ENCODE measurements at regions not wholly inside any gene's neighbourhood (a gene's known extent, or its start where the extent isn't known, plus 50 kb on each side); places are given as distances from the start of the nearest gene placed in this dataset.

GRCh38 chr2:16952805-16953204, 287.2 kb upstream of the CYRIA start:
- no peak overlapping the region for H3K9ac ChIP-seq (ENCODE audit: low read depth in 1 of 3, low read length in 3 of 3)
- H3K4me3 ChIP-seq (ENCODE audit: low read length in 3 of 3), result no peak overlapping the region
- H3K27ac ChIP-seq (ENCODE audit: low read depth, low read length), result no peak overlapping the region
- no peaks in the 10 kb centered on the region for H3K27me3 ChIP-seq (ENCODE audit: control insufficient read depth in 3 of 3, insufficient read depth in 3 of 3, low read length in 3 of 3)
- H3K4me1 ChIP-seq (ENCODE audit: control insufficient read depth in 3 of 3, insufficient read depth in 3 of 3, low read length in 3 of 3), result no peaks in the 10 kb centered on the region
- H3K9me3 ChIP-seq (ENCODE audit: control insufficient read depth in 3 of 3, low read length in 3 of 3), result no peaks in the 10 kb centered on the region
- no peaks in the 10 kb centered on the region for H3K36me3 ChIP-seq (ENCODE audit: control insufficient read depth in 3 of 3, insufficient read depth in 3 of 3, low read length in 3 of 3)

DNA sequence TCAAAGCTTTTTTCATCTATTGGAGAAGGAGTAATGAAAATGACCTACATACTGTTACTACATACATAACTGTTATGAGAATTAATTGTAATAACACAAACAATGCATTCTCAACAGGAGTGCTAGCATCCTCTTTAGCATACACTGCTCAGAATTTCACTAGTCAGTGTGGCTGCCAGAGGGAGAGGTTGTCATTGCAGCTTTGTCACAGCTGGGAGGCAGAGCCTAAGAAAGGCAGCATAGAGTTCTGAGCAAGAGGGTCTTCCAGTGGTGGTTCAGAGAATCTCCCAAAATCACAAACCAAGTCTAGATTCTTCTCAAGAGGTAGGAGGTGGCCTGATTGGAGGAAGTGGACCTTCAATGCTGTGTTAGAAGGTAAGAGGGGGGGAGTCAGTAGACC, 286.7 kb upstream of the CYRIA start:
- Histone ChIP-seq H3K27ac (ENCODE audit: low read depth, low read length) (no peak overlapping the region), H3K9me3 (ENCODE audit: control insufficient read depth in 3 of 3, low read length in 3 of 3) (no peaks in the 10 kb centered on the region), H3K27me3 (ENCODE audit: control insufficient read depth in 3 of 3, insufficient read depth in 3 of 3, low read length in 3 of 3) (no peaks in the 10 kb centered on the region), H3K36me3 (ENCODE audit: control insufficient read depth in 3 of 3, insufficient read depth in 3 of 3, low read length in 3 of 3) (no peaks in the 10 kb centered on the region), H3K4me3 (ENCODE audit: low read length in 3 of 3) (no peak overlapping the region), H3K4me1 (ENCODE audit: control insufficient read depth in 3 of 3, insufficient read depth in 3 of 3, low read length in 3 of 3) (no peaks in the 10 kb centered on the region), H3K9ac (ENCODE audit: low read depth in 1 of 3, low read length in 3 of 3) (no peak overlapping the region)

- H3K27me3 ChIP-seq (ENCODE audit: control insufficient read depth in 3 of 3, insufficient read depth in 3 of 3, low read length in 3 of 3), result no peaks in the 10 kb centered on the region
- no peaks in the 10 kb centered on the region for H3K9me3 ChIP-seq (ENCODE audit: control insufficient read depth in 3 of 3, low read length in 3 of 3)
- H3K36me3 ChIP-seq (ENCODE audit: control insufficient read depth in 3 of 3, insufficient read depth in 3 of 3, low read length in 3 of 3), result no peaks in the 10 kb centered on the region
- H3K27ac ChIP-seq (ENCODE audit: low read depth, low read length), result no peak overlapping the region
- no peak overlapping the region for H3K9ac ChIP-seq (ENCODE audit: low read depth in 1 of 3, low read length in 3 of 3)
- H3K4me1 ChIP-seq (ENCODE audit: control insufficient read depth in 3 of 3, insufficient read depth in 3 of 3, low read length in 3 of 3), result no peaks in the 10 kb centered on the region
- H3K4me3 ChIP-seq (ENCODE audit: low read length in 3 of 3), result no peak overlapping the region
Measured at GRCh38 chr2:16950436-16950835, 284.8 kb upstream of the CYRIA start.

DNA sequence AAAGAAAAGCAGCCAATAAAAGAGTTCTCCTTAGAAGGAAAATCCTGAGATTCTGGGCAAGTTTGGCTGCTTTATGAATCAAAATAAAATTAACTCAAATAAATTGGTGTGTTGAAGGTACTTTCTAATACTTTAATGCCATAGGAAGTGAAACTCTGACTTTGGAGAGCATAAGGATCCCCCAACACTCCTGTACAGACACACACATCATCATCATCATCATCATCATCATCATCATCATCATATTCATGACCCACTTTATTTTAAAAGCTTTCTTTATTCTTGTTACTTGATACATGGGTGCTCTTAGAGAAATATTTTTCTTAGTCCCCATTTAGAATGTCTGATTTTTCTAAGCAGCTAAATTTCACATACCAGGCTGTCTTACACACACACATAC, 283.1 kb upstream of the CYRIA start:
- H3K9ac ChIP-seq (ENCODE audit: low read depth in 1 of 3, low read length in 3 of 3), result no peak overlapping the region
- no peaks in the 10 kb centered on the region for H3K36me3 ChIP-seq (ENCODE audit: control insufficient read depth in 3 of 3, insufficient read depth in 3 of 3, low read length in 3 of 3)
- no peak overlapping the region for H3K27ac ChIP-seq (ENCODE audit: low read depth, low read length)
- H3K9me3 ChIP-seq (ENCODE audit: control insufficient read depth in 3 of 3, low read length in 3 of 3), result no peaks in the 10 kb centered on the region
- no peak overlapping the region for H3K4me3 ChIP-seq (ENCODE audit: low read length in 3 of 3)
- H3K27me3 ChIP-seq (ENCODE audit: control insufficient read depth in 3 of 3, insufficient read depth in 3 of 3, low read length in 3 of 3), result no peaks in the 10 kb centered on the region
- H3K4me1 ChIP-seq (ENCODE audit: control insufficient read depth in 3 of 3, insufficient read depth in 3 of 3, low read length in 3 of 3), result no peaks in the 10 kb centered on the region

DNA sequence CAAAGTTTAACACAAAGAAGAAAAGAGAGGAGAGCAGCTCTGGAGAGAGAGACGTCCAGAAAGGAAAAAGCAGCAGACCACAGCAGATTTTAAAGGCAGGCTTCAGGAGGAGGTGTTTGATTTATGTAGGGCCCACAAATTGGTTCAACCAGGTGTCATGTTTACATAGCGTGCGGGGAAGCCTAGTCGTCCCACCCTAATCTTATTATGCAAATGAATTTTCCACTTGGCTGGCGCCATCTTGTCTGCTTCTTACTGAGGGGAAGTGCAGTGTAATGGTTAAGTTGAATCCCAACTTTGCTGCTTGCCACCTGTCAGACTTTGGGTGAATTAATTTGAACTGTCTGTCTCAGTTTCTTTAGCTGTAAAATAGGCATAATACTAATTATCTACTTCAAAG, 282.4 kb upstream of the CYRIA start:
- H3K27ac ChIP-seq (ENCODE audit: low read depth, low read length), result no peak overlapping the region
- H3K9ac ChIP-seq (ENCODE audit: low read depth in 1 of 3, low read length in 3 of 3), result no peak overlapping the region
- H3K36me3 ChIP-seq (ENCODE audit: control insufficient read depth in 3 of 3, insufficient read depth in 3 of 3, low read length in 3 of 3), result no peaks in the 10 kb centered on the region
- H3K27me3 ChIP-seq (ENCODE audit: control insufficient read depth in 3 of 3, insufficient read depth in 3 of 3, low read length in 3 of 3), result no peaks in the 10 kb centered on the region
- no peaks in the 10 kb centered on the region for H3K4me1 ChIP-seq (ENCODE audit: control insufficient read depth in 3 of 3, insufficient read depth in 3 of 3, low read length in 3 of 3)
- no peak overlapping the region for H3K4me3 ChIP-seq (ENCODE audit: low read length in 3 of 3)
- no peaks in the 10 kb centered on the region for H3K9me3 ChIP-seq (ENCODE audit: control insufficient read depth in 3 of 3, low read length in 3 of 3)

DNA sequence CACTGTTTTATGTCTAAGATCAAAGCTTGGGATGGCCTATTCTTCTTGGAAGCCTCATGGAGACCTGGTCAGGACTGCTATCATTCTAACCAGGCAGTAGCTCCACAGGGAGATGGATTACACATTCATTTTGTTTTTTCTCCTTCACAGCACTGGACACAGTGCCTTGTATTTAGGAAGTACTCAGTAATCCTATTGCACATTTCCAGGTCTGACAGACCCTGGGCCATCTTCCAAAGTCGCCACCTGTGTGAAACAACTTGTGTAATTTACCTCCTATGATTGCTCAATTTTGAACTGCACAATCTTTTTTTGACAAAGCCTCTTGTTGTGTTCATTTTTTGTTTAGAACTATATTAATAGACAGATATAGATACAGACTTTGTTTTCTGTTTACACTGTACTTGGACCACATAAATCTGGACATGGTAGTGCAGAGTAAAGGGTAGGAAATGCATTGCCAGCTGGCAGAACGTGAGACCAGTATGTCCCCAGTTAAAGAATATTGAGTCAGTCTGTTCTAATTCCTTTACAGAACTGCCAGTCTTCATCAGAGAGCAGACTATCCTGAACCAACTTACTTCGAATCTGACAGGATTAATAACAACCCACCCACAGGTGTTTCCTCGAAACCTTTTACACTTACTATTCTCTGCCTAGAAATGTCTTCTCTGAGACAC, 277.8 kb upstream of the CYRIA start:
- H3K27me3 ChIP-seq (ENCODE audit: control insufficient read depth in 3 of 3, insufficient read depth in 3 of 3, low read length in 3 of 3), result no peaks in the 10 kb centered on the region
- H3K4me1 ChIP-seq (ENCODE audit: control insufficient read depth in 3 of 3, insufficient read depth in 3 of 3, low read length in 3 of 3), result no peaks in the 10 kb centered on the region
- H3K27ac ChIP-seq (ENCODE audit: low read depth, low read length), result no peak overlapping the region
- no peak overlapping the region for H3K9ac ChIP-seq (ENCODE audit: low read depth in 1 of 3, low read length in 3 of 3)
- no peaks in the 10 kb centered on the region for H3K9me3 ChIP-seq (ENCODE audit: control insufficient read depth in 3 of 3, low read length in 3 of 3)
- H3K36me3 ChIP-seq (ENCODE audit: control insufficient read depth in 3 of 3, insufficient read depth in 3 of 3, low read length in 3 of 3), result no peaks in the 10 kb centered on the region
- H3K4me3 ChIP-seq (ENCODE audit: low read length in 3 of 3), result no peak overlapping the region

DNA sequence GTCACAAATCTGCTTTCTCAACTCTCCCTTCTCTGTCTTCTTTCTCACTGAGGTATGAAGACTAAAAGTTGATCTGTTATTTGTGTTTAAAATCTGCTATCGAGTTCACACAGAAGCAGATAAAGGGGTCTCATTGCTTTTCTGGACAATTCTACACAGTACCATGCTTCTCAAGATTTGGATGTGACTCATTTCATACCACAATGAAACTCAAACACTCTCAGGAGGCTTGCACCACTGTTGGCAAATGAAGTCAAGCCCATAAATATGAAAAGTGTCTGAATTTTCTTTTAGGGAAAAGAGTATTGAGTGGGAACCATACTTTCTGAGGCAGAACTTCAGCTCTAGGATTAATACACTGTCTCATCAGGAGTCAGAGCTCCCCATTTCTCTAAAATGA, 274.6 kb upstream of the CYRIA start:
- Histone ChIP-seq H3K9me3 (ENCODE audit: control insufficient read depth in 3 of 3, low read length in 3 of 3) (no peaks in the 10 kb centered on the region), H3K4me3 (ENCODE audit: low read length in 3 of 3) (no peak overlapping the region), H3K36me3 (ENCODE audit: control insufficient read depth in 3 of 3, insufficient read depth in 3 of 3, low read length in 3 of 3) (no peaks in the 10 kb centered on the region), H3K4me1 (ENCODE audit: control insufficient read depth in 3 of 3, insufficient read depth in 3 of 3, low read length in 3 of 3) (no peaks in the 10 kb centered on the region), H3K9ac (ENCODE audit: low read depth in 1 of 3, low read length in 3 of 3) (no peak overlapping the region), H3K27me3 (ENCODE audit: control insufficient read depth in 3 of 3, insufficient read depth in 3 of 3, low read length in 3 of 3) (no peaks in the 10 kb centered on the region), H3K27ac (ENCODE audit: low read depth, low read length) (no peak overlapping the region)

- H3K36me3 ChIP-seq (ENCODE audit: control insufficient read depth in 3 of 3, insufficient read depth in 3 of 3, low read length in 3 of 3), result no peaks in the 10 kb centered on the region
- no peak overlapping the region for H3K27ac ChIP-seq (ENCODE audit: low read depth, low read length)
- H3K9me3 ChIP-seq (ENCODE audit: control insufficient read depth in 3 of 3, low read length in 3 of 3), result no peaks in the 10 kb centered on the region
- H3K4me1 ChIP-seq (ENCODE audit: control insufficient read depth in 3 of 3, insufficient read depth in 3 of 3, low read length in 3 of 3), result no peaks in the 10 kb centered on the region
- no peak overlapping the region for H3K9ac ChIP-seq (ENCODE audit: low read depth in 1 of 3, low read length in 3 of 3)
- no peak overlapping the region for H3K4me3 ChIP-seq (ENCODE audit: low read length in 3 of 3)
- H3K27me3 ChIP-seq (ENCODE audit: control insufficient read depth in 3 of 3, insufficient read depth in 3 of 3, low read length in 3 of 3), result no peaks in the 10 kb centered on the region
Measured at GRCh38 chr2:16939771-16940170, 274.1 kb upstream of the CYRIA start.

- no peak overlapping the region for H3K9ac ChIP-seq (ENCODE audit: low read depth in 1 of 3, low read length in 3 of 3)
- no peaks in the 10 kb centered on the region for H3K27me3 ChIP-seq (ENCODE audit: control insufficient read depth in 3 of 3, insufficient read depth in 3 of 3, low read length in 3 of 3)
- H3K27ac ChIP-seq (ENCODE audit: low read depth, low read length), result no peak overlapping the region
- no peaks in the 10 kb centered on the region for H3K4me1 ChIP-seq (ENCODE audit: control insufficient read depth in 3 of 3, insufficient read depth in 3 of 3, low read length in 3 of 3)
- no peaks in the 10 kb centered on the region for H3K9me3 ChIP-seq (ENCODE audit: control insufficient read depth in 3 of 3, low read length in 3 of 3)
- no peak overlapping the region for H3K4me3 ChIP-seq (ENCODE audit: low read length in 3 of 3)
- H3K36me3 ChIP-seq (ENCODE audit: control insufficient read depth in 3 of 3, insufficient read depth in 3 of 3, low read length in 3 of 3), result no peaks in the 10 kb centered on the region
Measured at GRCh38 chr2:16933355-16933754, 267.7 kb upstream of the CYRIA start.

- no peaks in the 10 kb centered on the region for H3K9me3 ChIP-seq (ENCODE audit: control insufficient read depth in 3 of 3, low read length in 3 of 3)
- no peak overlapping the region for H3K4me3 ChIP-seq (ENCODE audit: low read length in 3 of 3)
- H3K27ac ChIP-seq (ENCODE audit: low read depth, low read length), result no peak overlapping the region
- H3K9ac ChIP-seq (ENCODE audit: low read depth in 1 of 3, low read length in 3 of 3), result no peak overlapping the region
- H3K36me3 ChIP-seq (ENCODE audit: control insufficient read depth in 3 of 3, insufficient read depth in 3 of 3, low read length in 3 of 3), result no peaks in the 10 kb centered on the region
- H3K4me1 ChIP-seq (ENCODE audit: control insufficient read depth in 3 of 3, insufficient read depth in 3 of 3, low read length in 3 of 3), result no peaks in the 10 kb centered on the region
- H3K27me3 ChIP-seq (ENCODE audit: control insufficient read depth in 3 of 3, insufficient read depth in 3 of 3, low read length in 3 of 3), result no peaks in the 10 kb centered on the region
Measured at GRCh38 chr2:16932826-16933225, 267.2 kb upstream of the CYRIA start.

DNA sequence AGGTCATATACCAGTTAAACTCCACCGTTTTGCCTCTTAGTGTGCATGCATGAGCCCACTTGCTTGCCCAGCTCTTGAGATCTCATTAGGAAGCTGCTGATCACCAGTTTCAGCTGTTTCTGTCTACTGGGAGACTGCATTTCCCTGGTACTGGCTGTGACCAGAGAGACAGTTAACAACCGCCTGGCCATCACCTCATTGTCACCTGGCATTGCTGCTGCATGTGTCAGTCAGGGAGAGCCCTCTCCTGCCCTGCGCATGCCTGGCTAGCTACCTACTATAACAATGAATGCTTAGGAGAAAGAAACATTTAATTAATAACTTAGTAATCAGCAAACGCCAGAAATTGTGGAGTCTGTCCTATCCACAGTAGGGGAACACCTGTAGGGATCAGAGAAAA, 265.8 kb upstream of the CYRIA start:
- H3K4me3 ChIP-seq (ENCODE audit: low read length in 3 of 3), result no peak overlapping the region
- no peaks in the 10 kb centered on the region for H3K27me3 ChIP-seq (ENCODE audit: control insufficient read depth in 3 of 3, insufficient read depth in 3 of 3, low read length in 3 of 3)
- H3K27ac ChIP-seq (ENCODE audit: low read depth, low read length), result no peak overlapping the region
- H3K36me3 ChIP-seq (ENCODE audit: control insufficient read depth in 3 of 3, insufficient read depth in 3 of 3, low read length in 3 of 3), result no peaks in the 10 kb centered on the region
- no peak overlapping the region for H3K9ac ChIP-seq (ENCODE audit: low read depth in 1 of 3, low read length in 3 of 3)
- no peaks in the 10 kb centered on the region for H3K9me3 ChIP-seq (ENCODE audit: control insufficient read depth in 3 of 3, low read length in 3 of 3)
- no peaks in the 10 kb centered on the region for H3K4me1 ChIP-seq (ENCODE audit: control insufficient read depth in 3 of 3, insufficient read depth in 3 of 3, low read length in 3 of 3)

All from skeletal muscle tissue (tissue), 3 donors.